ENCODE measurements at regions not wholly inside any gene's neighbourhood (a gene's known extent, or its start where the extent isn't known, plus 50 kb on each side); places are given as distances from the start of the nearest gene placed in this dataset.

DNA sequence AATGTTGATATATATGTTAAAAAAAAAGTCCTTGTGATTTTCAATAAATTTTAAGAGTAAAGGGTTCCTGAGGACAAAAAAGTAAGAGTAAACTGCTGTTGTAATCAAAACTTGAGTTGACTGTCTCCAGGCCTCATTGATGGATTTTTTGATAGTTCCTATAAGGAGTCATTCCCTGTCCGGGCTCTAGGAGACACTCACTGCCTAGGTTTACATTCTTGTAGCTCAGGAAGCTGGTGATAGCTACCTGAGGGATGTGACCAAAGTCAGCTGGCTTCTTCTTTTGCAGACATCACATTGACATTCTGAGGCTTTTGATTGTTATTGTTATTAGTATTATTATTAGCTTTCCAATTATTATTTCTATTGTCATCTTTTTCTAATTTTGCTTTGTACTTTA lies 116.5 kb upstream of the FBXL7 start:
- Histone ChIP-seq H3K4ac (ENCODE audit: low read depth, low read length) (no peak overlapping the region), H2AK5ac (ENCODE audit: low read depth, low read length) (no peak overlapping the region), H2BK20ac (ENCODE audit: low read depth, low read length) (no peak overlapping the region), H3K4me1 (ENCODE audit: control insufficient read depth, insufficient read depth, low read length) (no peaks in the 10 kb centered on the region), H4K5ac (ENCODE audit: low read depth, low read length) (no peak overlapping the region), H3K9me3 (ENCODE audit: control insufficient read depth, insufficient read depth, low read length) (no peaks in the 10 kb centered on the region), H3K36me3 (ENCODE audit: control insufficient read depth, insufficient read depth, low read length) (no peaks in the 10 kb centered on the region), H2BK15ac (ENCODE audit: low read depth, low read length) (no peak overlapping the region), H3K27ac (ENCODE audit: insufficient read depth, low read length) (no peak overlapping the region), H4K20me1 (ENCODE audit: insufficient read depth, low read length) (no peaks in the 10 kb centered on the region), H2AK9ac (replicated peaks; ENCODE audit: low read depth, low read length, poor library complexity) (no peak overlapping the region), H3K79me1 (ENCODE audit: low read depth in 1 of 2, low read length in 2 of 2) (no peaks in the 10 kb centered on the region), H2AFZ (replicated peaks; ENCODE audit: low read length, poor library complexity) (no peak overlapping the region), H3K9me1 (ENCODE audit: insufficient read depth, low read length) (no peaks in the 10 kb centered on the region), H3K9ac (ENCODE audit: low read depth, low read length) (no peak overlapping the region), H2BK5ac (ENCODE audit: low read depth, low read length, poor library complexity, severe bottlenecking) (no peak overlapping the region), H3K4me2 (ENCODE audit: low read depth, low read length) (no peak overlapping the region), H2BK120ac (ENCODE audit: low read depth, low read length) (no peak overlapping the region), H3K56ac (ENCODE audit: extremely low read depth, insufficient read depth, low read length) (no peak overlapping the region), H3K4me3 (ENCODE audit: insufficient read depth, low read depth, low read length) (no peak overlapping the region), H3K23ac (ENCODE audit: low read depth, low read length) (no peak overlapping the region), H3K27me3 (ENCODE audit: control insufficient read depth, insufficient read depth, low read length) (peaks cover 3% of the 10 kb centered on the region), H3K18ac (ENCODE audit: low read depth, low read length) (no peak overlapping the region), H3K14ac (replicated peaks; ENCODE audit: low read depth, low read length) (no peak overlapping the region), H4K8ac (ENCODE audit: low read depth in 2 of 2, low read length in 2 of 2) (no peak overlapping the region), H4K91ac (ENCODE audit: insufficient read depth, low read depth, low read length) (no peak overlapping the region)
- DNase-seq (peak; percentile 28), ATAC-seq (ENCODE audit: low read depth) (0 out of 2 replicates have a peak, but pooled peaks have one; percentile 40)
- TF ChIP-seq, protein P1, sequence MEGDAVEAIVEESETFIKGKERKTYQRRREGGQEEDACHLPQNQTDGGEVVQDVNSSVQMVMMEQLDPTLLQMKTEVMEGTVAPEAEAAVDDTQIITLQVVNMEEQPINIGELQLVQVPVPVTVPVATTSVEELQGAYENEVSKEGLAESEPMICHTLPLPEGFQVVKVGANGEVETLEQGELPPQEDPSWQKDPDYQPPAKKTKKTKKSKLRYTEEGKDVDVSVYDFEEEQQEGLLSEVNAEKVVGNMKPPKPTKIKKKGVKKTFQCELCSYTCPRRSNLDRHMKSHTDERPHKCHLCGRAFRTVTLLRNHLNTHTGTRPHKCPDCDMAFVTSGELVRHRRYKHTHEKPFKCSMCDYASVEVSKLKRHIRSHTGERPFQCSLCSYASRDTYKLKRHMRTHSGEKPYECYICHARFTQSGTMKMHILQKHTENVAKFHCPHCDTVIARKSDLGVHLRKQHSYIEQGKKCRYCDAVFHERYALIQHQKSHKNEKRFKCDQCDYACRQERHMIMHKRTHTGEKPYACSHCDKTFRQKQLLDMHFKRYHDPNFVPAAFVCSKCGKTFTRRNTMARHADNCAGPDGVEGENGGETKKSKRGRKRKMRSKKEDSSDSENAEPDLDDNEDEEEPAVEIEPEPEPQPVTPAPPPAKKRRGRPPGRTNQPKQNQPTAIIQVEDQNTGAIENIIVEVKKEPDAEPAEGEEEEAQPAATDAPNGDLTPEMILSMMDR (conservative IDR thresholded peaks at IDR 0.05; ENCODE audit: low read depth, low read length): peak; percentile 55
- TF ChIP-seq BHLHE40 (IDR thresholded peaks at IDR 0.05; ENCODE audit: low read depth, low read length) (no peak), POLR2A (IDR thresholded peaks at IDR 0.05; ENCODE audit: low read depth, low read length) (no peak), RAD21 (IDR thresholded peaks at IDR 0.05; ENCODE audit: low read length) (peak; percentile 71), RFX5 (IDR thresholded peaks at IDR 0.05; ENCODE audit: low read depth, low read length) (no peak), FOS (IDR thresholded peaks at IDR 0.05; ENCODE audit: low read depth, low read length) (no peak), NFE2L2 (IDR thresholded peaks at IDR 0.05; ENCODE audit: low read depth, low read length) (no peak), CHD1 (IDR thresholded peaks at IDR 0.05; ENCODE audit: low read depth, low read length) (no peak), MAFK (IDR thresholded peaks at IDR 0.05; ENCODE audit: low read depth, low read length) (no peak), SMC3 (IDR thresholded peaks at IDR 0.05; ENCODE audit: low read depth, low read length) (peak; percentile 61), CEBPB (IDR thresholded peaks at IDR 0.05; ENCODE audit: low read depth, low read length) (no peak), MAZ (IDR thresholded peaks at IDR 0.05; ENCODE audit: borderline replicate concordance, low read depth, low read length) (no peak), MXI1 (IDR thresholded peaks at IDR 0.05; ENCODE audit: borderline replicate concordance, low read depth, low read length) (no peak), RCOR1 (IDR thresholded peaks at IDR 0.05; ENCODE audit: insufficient replicate concordance, low read length) (no peak)
- TF ChIP-seq, protein P2, sequence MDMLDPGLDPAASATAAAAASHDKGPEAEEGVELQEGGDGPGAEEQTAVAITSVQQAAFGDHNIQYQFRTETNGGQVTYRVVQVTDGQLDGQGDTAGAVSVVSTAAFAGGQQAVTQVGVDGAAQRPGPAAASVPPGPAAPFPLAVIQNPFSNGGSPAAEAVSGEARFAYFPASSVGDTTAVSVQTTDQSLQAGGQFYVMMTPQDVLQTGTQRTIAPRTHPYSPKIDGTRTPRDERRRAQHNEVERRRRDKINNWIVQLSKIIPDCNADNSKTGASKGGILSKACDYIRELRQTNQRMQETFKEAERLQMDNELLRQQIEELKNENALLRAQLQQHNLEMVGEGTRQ (IDR thresholded peaks at IDR 0.05; ENCODE audit: low read depth, low read length): no peak
- TF ChIP-seq, protein P3, sequence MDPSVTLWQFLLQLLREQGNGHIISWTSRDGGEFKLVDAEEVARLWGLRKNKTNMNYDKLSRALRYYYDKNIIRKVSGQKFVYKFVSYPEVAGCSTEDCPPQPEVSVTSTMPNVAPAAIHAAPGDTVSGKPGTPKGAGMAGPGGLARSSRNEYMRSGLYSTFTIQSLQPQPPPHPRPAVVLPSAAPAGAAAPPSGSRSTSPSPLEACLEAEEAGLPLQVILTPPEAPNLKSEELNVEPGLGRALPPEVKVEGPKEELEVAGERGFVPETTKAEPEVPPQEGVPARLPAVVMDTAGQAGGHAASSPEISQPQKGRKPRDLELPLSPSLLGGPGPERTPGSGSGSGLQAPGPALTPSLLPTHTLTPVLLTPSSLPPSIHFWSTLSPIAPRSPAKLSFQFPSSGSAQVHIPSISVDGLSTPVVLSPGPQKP (IDR thresholded peaks at IDR 0.05; ENCODE audit: borderline replicate concordance, low read depth, low read length): no peak
- intact Hi-C loops (cut with micrococcal nuclease) (loop anchor here (1.0 to 5.0 kb wide), 2 partner anchors 441 to 614 kb away; no protein-coding TSS in a partner anchor), dilution Hi-C loops (cut with HindIII; ENCODE audit: low sequenced_read_pairs, unreplicated experiment) (no loop called here), in situ Hi-C loops (cut with MboI; ENCODE audit: low sequenced_read_pairs) (no loop called here)
- POLR2A ChIA-PET (ENCODE audit: unreplicated experiment): no interaction called here
- WGBS, 2 experiments (ENCODE audit: extremely low coverage in 2 of 2, insufficient read length in 1 of 2): no CpG with 5 or more reads among the region's 1 CpG
- BruUV-seq (replicated peaks): no TSS peak
- CTCF ChIA-PET: interaction anchor here (1.1 to 1.5 kb wide), 3 partner anchors 10 to 612 kb away, joined by 3 to 5 read pairs (median 5); no protein-coding TSS in a partner anchor

All from IMR-90 (cell line).